ENCODE measurements at regions not wholly inside any gene's neighbourhood (a gene's known extent, or its start where the extent isn't known, plus 50 kb on each side); places are given as distances from the start of the nearest gene placed in this dataset.
"Not testable (repeated sequence)": the region's sequence is repeated elsewhere in the genome, so short reads cannot be mapped to it uniquely, and the experiment has no call there.

DNA sequence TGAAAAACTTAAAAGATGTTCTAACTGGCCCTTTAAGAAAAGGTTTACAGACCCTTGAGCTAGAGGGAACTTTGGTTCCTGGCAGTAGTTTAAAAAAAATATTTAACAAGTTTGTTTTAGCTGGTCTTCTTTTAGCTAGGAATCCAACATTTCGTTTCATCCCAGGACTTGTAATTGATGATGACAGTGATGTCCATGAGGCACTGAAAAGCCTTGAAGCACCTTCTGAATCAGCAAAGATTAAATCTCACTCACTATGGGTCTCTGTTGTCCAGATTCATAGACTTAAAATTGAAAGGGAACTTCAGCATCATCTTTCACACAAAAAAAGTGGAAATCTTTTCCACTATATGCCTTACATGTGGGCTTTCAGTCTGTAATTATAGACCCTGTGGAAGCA is 102.9 kb upstream of the ETAA1 start:
- no peak for DNase-seq (ENCODE audit: low spot score)

DNA sequence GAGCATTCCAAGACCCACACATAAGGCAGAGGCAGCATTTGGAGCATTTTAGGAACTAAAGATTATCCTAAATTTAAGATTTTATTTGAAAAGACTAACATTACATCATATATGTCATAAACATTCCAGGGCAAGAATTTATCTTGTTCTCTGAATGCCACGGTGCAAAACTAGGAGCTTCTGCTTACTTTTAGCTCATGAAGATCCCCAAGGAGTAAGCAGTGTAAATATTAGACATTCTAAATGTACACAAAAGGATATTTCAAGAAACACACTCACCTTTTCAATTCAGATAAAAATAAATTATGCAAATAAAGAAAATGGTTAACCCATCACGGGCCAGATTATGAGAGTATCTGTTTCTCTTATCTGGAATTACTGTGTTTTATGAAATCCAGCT is 101.7 kb upstream of the ETAA1 start:
- DNase-seq (ENCODE audit: low spot score) = no peak

DNA sequence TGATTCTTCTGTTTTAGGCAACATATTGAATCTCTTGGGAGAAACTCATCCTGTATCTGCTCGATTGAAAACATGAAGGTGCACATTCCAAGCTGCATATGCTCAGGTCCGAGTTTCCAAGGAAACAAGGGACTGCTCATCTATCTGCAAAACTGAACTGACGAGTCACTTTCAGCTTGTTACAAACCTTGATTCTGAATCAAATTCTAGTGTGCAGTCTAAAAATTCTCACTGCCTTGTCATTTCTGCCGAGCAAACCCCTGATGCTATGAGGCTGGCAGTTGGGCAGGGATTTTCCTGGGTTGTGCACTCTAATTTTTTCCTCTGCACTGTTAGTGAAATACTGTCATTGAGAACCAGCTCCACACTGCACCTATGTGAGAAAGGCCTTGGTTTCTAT is 101.3 kb upstream of the ETAA1 start:
- no peak for DNase-seq (ENCODE audit: low spot score)

DNA sequence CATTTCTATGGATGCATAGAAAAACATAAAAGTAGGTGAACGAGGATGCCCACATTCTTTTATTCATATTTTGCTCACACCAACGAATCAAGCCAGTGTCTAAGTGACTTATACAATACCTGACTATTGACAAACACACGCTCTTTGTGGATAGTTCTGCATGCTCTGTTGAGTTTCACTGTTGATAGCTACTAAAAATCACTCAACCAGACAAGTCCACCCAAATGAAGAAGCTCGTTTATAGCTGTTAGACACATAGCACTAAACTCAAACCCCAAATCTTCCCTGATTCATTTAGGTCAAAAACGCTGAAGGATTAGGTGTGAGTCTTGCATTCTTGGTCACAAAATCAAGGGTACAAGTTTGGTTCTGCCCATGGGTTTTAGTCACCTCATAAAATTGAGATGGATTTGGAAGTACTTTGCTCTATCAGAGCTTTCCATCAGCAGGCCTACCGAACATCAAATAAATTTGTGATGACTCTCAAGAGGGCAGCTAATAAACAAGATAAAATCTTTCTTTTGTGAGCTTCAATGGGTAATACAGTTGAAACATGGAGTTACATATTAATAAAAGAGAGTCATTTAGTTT is 92.7 kb upstream of the ETAA1 start:
- no peak for DNase-seq (ENCODE audit: low spot score)

DNA sequence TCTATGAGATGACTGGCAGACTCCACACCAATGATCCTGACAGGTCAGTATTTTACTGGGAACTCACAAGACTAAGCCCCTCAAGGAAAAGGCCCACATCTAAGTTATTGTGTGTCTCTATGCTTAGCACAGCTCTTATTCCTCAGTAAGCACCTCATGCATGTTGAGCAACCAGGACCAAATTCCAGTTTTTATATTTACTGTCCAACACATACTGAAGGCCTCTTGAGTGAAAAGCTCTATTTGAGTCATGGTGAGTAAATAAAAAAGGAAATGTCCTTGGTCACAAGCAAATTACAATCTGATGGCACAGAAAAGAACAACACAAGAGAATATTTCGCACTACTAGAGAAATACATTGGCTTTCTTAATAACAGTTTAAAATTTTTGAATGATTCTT is 87.9 kb upstream of the ETAA1 start:
- no peak for DNase-seq (ENCODE audit: low spot score)

DNA sequence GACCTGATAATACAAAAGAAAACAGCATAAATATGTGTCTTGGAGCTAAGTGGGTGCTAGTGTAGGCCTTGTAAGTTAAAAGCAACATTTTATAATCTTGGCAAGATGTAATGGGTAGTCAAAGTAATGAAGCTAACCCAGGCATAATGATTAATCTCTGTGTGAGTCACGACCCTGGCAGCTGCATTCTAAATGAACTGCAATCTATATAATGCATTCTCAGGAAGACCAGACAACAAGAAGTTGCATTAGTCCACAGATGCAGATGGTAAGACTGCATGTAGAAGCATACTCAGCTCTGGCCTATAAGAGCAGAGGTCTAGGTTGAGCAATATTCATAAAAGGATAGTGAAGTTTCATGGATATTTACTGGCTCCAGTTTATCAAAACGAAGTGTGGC is 85.6 kb upstream of the ETAA1 start:
- DNase-seq (ENCODE audit: low spot score) = no peak

DNA sequence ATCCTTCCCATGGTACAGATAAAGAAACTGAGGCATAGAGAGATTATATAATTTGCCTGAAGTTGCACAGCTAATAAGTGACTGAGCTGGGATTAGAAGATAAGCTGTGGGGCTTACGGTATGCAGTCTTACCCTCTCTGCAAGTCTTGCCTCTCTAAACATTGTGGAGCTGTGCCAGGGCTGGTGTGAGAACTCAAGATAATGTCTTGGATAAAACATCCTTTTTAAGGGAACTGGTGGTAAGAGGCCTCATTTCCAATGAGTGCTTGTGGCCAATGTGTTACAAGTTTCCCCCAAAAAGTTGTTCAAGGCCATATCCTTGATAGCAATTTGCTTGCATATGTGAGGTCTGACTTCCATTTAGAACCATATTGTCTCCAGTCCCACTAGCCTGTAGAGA is 84.3 kb upstream of the ETAA1 start:
- no peak for DNase-seq (ENCODE audit: low spot score)

DNA sequence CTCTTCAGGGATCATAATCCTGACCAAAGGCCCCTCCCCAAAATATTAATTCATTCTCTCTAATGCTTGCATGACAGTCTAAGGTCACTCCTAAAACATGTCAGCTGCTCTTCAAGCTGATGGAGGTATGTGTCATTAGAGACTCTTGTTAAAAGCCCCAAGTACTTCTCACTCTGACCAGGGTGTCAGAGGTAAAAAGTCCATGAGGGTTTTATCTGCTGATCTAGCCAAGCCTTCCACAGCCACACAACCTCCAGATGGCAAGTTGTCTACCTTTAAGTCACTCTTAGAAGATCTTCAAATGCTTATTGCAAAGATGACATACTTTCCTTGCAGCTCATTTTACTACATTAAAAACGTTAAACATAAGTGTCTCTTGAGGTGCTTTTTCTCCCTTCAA is 83.6 kb upstream of the ETAA1 start:
- no peak for DNase-seq (ENCODE audit: low spot score)

DNA sequence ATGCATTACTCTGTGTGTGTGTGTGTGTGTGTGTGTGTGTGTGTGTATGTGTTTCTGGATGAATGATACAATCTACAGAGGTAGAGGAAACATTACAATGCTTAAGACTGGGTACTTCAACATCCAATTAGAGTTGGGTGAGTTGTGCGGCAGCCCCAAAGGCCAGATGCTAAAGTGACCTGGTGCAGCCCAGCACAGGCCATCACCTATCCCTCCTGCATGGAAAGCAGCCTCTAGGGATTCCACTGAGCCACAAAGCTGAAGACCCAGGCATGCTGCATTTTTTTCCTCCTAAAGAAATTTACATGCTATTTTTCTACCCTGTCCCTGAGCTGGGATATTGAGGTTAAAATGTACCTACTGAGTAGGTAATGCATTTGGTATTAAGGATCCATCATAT is 79.1 kb upstream of the ETAA1 start:
- DNase-seq (ENCODE audit: low spot score) = no peak

DNA sequence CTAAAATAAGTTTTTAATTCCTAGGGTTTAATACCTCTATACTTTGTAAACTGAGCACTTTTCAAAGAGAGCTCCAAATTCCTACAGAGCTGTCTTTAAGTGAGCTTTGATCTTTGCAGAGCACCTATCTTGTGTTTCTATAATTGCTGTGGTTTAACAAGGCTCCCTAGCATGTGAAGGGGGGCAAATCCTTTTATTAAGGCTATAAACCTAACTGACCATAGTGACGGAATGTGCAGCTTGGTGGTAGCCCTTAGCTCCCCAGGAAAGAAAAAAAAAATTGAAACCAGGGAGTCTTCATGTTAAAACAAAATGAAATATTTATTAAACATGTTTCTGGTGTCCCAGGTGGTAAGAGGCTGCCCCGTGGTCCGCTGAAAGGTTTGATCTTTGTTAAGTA is 78.6 kb upstream of the ETAA1 start:
- no peak for DNase-seq (ENCODE audit: low spot score)

DNA sequence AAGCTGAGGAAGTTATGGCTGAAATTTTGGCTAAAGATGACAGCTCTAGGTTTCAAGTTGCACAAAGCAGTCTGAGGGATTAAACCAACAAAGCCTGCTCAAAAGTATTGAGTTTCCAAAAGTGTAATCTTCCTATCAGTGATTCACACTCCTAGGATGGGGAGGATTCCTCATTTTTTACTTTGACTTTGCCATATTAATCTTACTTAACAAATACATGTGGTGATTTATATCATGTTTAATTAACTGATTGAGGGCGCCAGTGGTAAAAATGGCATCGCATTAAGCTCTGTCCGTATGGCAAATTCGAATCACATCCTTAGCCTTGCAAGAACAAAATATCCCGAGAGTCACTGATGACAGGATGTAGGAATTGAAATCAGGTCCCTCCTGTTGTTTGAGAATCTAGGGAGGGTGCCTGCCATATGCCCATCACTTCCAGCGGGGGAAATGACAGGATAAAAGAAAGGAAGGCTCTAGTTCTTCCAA is 78.1 kb upstream of the ETAA1 start:
- no peak for DNase-seq (ENCODE audit: low spot score)

DNA sequence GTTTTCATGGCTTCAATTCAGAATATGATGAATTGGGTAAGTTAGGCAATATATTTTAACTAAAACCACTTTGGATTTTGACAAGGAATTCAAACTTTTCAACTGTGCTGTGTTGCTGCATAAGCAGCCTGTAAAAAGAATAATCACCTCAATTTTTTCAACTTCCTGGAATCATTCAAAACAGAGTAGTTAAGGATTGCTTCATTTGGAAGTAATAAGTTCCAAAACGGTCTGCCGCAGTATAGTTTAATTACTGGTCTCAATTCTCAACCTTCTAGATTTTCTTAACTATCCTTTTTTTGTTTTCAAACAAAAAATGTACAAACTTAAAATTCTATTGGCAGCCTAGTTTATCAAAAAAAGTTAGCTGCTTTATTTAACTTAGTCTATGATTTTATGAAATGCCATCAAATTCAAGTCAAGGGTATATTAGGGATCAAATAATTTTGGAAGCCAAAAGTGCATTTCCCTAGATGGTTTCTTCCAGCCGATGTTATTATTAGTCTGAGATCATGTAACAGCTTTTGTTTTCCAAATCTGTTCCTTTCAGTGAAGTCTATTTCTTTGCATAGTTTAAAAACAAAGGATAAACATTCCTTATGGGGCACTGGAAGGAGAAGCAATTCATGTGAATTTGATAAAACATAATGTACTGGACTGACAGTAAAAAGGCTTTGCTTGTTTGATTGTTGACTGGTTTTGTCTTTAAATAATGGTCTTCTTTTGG is 76.1 kb upstream of the ETAA1 start:
- no peak for DNase-seq (ENCODE audit: low spot score)

DNA sequence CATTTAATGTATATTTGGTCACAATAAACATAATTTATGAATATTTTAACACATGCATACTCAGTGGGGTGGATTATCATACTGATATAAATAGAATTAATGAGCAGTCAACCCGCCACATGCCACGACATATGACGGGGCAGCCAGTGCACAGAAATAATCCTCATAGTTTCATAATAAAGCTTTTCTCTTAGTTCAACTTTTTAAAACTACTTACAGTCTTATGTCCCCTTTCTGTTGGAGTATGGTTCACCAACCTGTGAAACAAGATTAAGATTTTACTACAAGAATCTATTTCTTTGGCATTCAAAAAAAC is 75.6 kb upstream of the ETAA1 start:
- no peak for DNase-seq (ENCODE audit: low spot score)

DNA sequence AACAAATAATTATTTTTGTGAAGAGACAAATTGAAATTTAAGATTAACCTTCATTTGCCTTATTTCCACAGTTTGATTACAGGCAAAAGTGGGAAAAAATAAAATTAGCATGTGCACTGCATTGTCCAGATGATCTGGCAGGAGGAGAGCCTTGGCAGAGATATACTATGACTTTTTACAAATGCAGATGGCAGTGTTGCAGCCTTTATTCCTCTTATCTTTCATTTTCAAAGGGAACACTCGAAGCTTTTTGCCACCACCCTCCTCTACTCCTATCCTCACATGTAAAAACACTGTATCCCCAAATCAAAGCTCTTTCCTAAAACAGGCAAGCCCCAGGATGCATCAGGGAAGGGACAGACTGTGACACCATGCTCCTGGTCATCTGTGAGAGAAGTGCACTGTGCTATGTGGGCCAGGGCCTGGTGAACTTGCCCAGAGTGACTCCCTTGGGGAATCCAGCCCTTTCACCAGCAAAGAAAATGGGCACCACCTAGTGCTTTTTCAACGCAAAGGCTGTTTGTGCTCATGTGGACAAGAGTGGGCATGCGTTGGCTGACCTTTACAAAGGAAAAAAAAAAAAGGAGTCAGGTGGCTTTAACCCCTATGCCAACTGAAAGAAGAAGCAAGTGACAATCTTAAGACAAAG is 74.7 kb upstream of the ETAA1 start:
- no peak for DNase-seq (ENCODE audit: low spot score)

DNA sequence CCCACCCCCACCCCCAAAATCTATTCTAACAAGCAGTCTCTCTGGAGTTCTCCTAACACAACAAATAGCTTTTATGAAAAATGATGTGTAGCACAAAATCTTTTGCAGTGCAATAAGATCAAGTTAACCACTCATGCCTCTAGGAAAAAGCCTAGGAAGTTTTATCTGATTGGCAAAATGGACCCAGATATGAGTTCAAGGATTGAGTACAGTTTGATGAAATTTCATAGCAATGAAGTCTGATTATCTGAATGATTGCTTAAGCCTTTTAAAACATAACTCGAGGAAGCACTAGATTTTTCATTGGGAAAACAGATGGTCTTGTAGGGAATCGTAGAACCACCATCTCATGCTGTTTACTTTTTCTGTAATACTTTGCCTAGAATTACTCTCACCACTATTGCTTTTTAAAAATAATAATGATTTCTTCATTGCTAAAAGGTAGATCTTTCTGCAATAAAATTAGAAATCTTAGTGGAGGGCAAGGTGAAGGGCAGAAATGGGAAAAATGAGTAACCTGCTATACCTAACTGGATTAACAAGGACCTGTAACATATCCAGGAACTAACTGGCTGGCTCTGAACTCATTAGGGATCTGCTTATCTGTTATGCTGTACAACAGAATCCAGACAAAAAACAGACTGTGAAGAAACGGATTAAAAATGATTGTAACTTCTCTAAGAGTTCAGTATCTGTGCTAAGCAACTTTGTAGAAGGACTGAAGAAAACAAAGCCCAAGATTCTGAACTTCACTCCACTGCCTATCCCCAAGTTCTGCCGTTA is 73.7 kb upstream of the ETAA1 start:
- DNase-seq (ENCODE audit: low spot score) = no peak

DNA sequence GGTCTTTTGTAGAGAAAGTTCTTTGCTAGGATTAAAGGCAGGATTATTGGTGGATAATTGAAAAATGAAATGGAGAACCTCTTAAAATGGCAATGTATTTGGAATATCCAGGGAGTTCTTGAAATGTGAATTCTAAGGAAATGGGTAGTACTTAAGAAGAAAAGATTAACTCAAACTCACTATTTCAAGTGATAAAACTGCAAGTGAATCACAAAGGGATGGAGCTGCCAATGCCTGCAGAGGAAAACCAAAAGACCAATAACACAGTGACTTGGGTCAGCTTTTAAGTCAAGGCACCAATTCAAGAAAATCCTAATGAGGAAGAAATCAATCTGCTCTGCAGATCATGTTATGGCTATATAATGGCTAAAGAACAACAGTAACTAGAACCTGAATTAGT is 67.6 kb upstream of the ETAA1 start:
- DNase-seq (ENCODE audit: low spot score) = no peak

DNA sequence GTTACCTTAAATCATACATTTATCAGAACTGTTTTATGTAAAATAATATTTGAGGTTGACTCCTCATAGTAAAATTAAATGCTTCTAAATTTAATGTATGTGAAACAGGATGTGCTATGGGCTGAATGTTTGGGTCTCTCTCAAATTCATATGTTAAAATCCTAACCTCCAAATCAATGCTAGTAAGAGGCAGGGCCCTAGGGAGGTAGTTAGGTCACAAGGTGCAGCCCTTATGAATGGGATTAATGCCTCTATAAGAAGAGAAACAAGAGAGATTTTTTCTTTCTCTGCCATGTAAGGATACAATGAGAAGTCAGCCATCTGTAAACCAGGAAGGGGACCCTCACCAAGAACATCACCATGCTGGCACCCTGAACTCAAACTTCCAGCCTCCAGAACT is 67.2 kb upstream of the ETAA1 start:
- no peak for DNase-seq (ENCODE audit: low spot score)

DNA sequence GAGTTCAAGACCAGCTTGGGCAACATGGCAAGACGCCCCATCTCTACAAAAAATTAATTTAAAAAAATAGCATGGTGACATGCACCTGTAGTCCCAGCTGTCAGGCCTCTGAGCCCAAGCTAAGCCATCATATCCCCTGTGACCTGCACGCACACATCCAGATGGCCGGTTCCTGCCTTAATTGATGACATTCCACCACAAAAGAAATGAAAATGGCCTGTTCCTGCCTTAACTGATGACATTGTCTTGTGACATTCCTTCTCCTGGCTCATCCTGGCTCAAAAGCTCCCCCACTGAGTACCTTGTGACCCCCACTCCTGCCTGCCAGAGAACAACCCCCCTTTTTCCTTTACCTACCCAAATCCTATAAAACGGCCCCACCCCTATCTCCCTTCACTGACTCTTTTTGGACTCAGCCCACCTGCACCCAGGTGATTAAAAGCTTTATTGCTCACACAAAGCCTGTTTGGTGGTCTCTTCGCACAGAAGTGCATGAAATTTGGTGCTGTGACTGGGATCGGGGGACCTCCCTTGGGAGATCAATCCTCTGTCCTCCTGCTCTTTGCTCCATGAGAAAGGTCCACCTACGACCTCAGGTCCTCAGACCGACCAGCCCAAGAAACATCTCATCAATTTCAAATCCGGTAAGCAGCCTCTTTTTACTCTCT is 65.6 kb upstream of the ETAA1 start:
- not testable (repeated sequence) for DNase-seq (ENCODE audit: low spot score)

DNA sequence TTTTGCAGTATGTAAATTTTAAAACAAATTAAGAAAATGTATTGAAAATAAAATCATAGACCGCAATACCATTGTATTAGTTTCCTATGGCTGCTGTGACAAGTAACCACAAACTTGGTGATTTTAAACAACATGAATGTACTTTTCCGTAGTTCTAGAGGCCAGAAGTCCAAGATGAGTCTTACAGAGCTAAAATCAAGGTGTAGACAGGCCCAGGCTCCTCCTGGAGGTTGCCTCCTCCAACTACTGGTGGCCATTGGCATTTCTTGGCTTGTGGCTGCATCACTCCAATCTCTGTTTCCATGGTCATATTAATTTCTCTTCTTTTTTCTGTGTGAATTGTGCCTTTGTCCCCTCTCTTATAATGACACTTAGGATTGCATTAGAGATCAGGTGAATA is 59.2 kb upstream of the ETAA1 start:
- no peak for DNase-seq (ENCODE audit: low spot score)

DNA sequence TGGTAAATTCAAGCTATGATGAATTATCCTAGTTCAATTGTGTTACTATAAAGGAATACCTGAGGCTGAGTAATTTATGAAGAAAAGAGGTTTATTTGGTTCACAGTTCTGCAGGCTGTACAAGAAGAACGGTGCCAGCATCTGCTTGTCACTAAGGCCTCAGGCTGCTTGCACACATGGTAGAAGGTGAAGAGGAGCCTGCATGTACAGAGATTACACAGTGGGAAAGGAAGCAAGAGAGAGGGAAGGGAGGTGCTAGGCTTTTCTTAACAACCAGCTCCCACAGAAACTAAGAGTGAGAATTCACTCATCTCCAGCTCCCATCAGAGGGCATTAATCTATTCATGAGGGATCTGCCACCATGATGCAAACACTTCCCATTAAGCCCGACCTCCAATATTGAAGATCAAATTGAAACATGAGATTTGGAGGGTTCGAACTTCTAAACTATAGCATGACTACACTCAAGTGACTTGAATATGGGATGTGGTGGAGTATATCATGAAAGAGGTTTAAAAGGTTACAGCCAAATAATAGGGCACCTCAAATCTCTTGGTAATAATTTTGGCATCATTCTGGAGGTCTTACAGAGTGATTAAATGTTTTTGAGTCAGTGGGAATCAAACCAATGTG is 58.4 kb upstream of the ETAA1 start:
- DNase-seq (ENCODE audit: low spot score) = no peak

DNA sequence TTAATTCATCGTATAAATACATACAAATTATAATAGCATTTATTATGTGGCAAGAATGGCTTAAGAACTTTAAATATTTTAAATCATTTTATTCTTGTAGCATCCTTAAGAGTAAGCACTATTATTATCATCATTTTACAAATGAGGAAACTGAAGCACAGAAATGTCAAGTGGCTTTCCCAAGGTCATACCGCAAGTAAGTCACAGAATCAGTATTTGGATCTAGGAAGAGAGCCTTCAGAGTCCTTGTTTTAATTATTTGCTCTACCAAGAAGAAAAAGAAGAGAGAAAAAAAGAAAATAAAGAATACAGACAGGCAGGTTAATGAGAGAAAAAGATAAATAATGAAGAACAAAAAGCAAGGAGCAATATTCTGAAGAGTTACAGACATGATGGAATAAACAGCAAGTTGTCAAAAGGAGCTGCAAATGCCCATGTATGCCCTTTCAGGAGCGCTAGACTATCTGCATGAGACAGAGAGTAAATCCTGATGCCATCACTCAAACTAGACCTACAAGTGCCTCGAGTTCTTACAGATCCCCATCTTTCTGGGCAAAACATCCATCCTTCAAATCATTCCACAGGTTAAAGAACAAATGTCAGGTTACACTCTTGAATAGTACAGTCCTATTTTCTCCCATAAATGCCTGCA is 57.8 kb upstream of the ETAA1 start:
- no peak for DNase-seq (ENCODE audit: low spot score)
